ENCODE measurements at regions not wholly inside any gene's neighbourhood (a gene's known extent, or its start where the extent isn't known, plus 50 kb on each side); places are given as distances from the start of the nearest gene placed in this dataset.

- H3K27ac ChIP-seq, result peak overlapping the region; percentile 37
- TF ChIP-seq CTCF (IDR thresholded peaks at IDR 0.05) (no peak), ZFX (IDR thresholded peaks at IDR 0.05; ENCODE audit: borderline replicate concordance) (no peak)
Measured at GRCh38 chr3:173287361-173287760, 110.2 kb upstream of the NLGN1 start.

- H3K27ac ChIP-seq, result peak overlapping the region; percentile 37; the same call in 1 of the 2 replicates
Measured at GRCh38 chr3:173286507-173286906, 111.0 kb upstream of the NLGN1 start.

- no peak overlapping the region for H3K27ac ChIP-seq
- TF ChIP-seq CTCF (IDR thresholded peaks at IDR 0.05), result no peak
- no peak for TF ChIP-seq ZFX (IDR thresholded peaks at IDR 0.05; ENCODE audit: borderline replicate concordance)
Measured at GRCh38 chr3:173284301-173284700, 113.2 kb upstream of the NLGN1 start.

GRCh38 chr3:173275740-173276139, 121.8 kb upstream of the NLGN1 start:
- no peak for TF ChIP-seq ZFX (IDR thresholded peaks at IDR 0.05; ENCODE audit: borderline replicate concordance)
- TF ChIP-seq CTCF (IDR thresholded peaks at IDR 0.05), result peak; percentile 64

GRCh38 chr3:173273838-173274237, 123.7 kb upstream of the NLGN1 start:
- TF ChIP-seq CTCF (IDR thresholded peaks at IDR 0.05) (no peak), ZFX (IDR thresholded peaks at IDR 0.05; ENCODE audit: borderline replicate concordance) (no peak)

More at GRCh38 chr3:173275740-173276139, 121.8 kb upstream of the NLGN1 start:
- H3K27ac ChIP-seq, result no peak overlapping the region

GRCh38 chr3:173268781-173269180, 127.7 kb upstream of the SPATA16 start:
- no peak overlapping the region for H3K27ac ChIP-seq
- TF ChIP-seq ZFX (IDR thresholded peaks at IDR 0.05; ENCODE audit: borderline replicate concordance), result no peak
- TF ChIP-seq CTCF (IDR thresholded peaks at IDR 0.05), result no peak

More at GRCh38 chr3:173273838-173274237, 123.7 kb upstream of the NLGN1 start:
- no peak overlapping the region for H3K27ac ChIP-seq

- no peak overlapping the region for H3K27ac ChIP-seq
- TF ChIP-seq ZFX (IDR thresholded peaks at IDR 0.05; ENCODE audit: borderline replicate concordance), result no peak
- no peak for TF ChIP-seq CTCF (IDR thresholded peaks at IDR 0.05)
Measured at GRCh38 chr3:173267716-173268115, 126.7 kb upstream of the SPATA16 start.

- no peak for TF ChIP-seq ZFX (IDR thresholded peaks at IDR 0.05; ENCODE audit: borderline replicate concordance)
- no peak for TF ChIP-seq CTCF (IDR thresholded peaks at IDR 0.05)
Measured at GRCh38 chr3:173266441-173266840, 125.4 kb upstream of the SPATA16 start.

More at GRCh38 chr3:173266441-173266840, 125.4 kb upstream of the SPATA16 start:
- H3K27ac ChIP-seq, result no peak overlapping the region

Data from 22Rv1 (cell line).